ENCODE measurements at regions not wholly inside any gene's neighbourhood (a gene's known extent, or its start where the extent isn't known, plus 50 kb on each side); places are given as distances from the start of the nearest gene placed in this dataset.

DNA sequence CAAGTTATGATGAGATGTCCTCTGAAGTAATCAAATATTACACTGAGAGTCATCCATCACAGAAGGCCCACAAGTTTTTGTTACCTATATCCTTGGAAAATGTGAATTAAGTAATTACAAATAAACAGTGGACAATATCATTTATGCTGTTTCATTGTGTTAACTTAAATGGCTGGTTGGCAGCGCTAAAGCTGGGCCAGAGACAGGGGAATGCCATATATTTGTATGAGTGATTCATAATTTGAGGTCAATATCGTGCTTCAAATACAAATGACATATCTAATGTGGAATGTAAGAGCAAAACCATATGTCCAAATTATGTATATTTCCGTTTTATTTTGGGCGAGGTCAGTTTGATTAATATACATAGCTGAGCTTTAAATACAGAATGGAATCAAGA, 1556.2 kb downstream of the SLITRK5 start:
- TF ChIP-seq, protein P1, sequence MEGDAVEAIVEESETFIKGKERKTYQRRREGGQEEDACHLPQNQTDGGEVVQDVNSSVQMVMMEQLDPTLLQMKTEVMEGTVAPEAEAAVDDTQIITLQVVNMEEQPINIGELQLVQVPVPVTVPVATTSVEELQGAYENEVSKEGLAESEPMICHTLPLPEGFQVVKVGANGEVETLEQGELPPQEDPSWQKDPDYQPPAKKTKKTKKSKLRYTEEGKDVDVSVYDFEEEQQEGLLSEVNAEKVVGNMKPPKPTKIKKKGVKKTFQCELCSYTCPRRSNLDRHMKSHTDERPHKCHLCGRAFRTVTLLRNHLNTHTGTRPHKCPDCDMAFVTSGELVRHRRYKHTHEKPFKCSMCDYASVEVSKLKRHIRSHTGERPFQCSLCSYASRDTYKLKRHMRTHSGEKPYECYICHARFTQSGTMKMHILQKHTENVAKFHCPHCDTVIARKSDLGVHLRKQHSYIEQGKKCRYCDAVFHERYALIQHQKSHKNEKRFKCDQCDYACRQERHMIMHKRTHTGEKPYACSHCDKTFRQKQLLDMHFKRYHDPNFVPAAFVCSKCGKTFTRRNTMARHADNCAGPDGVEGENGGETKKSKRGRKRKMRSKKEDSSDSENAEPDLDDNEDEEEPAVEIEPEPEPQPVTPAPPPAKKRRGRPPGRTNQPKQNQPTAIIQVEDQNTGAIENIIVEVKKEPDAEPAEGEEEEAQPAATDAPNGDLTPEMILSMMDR (IDR thresholded peaks at IDR 0.05; ENCODE audit: poor library complexity) = no peak
- TF ChIP-seq EZH2phosphoT487 (IDR thresholded peaks at IDR 0.05; ENCODE audit: low read depth, severe bottlenecking, unreplicated experiment) = no peak
- no peak for TF ChIP-seq EZH2 (IDR thresholded peaks at IDR 0.05; ENCODE audit: borderline replicate concordance)
